Esophagus muscularis mucosa (tissue), 4 donors: ENCODE measurements at regions not wholly inside any gene's neighbourhood (a gene's known extent, or its start where the extent isn't known, plus 50 kb on each side); places are given as distances from the start of the nearest gene placed in this dataset.

Source experiments
- CTCF ChIP-seq, 3 experiments: fragments of 200-600 bp in 2 of 3; fragments of 450-650 bp in 1 of 3; sonication (generic) in 2 of 3; IDR thresholded peaks; one replicate each; pipeline ENCODE4 v1.5.1; 2017 to 2019; ENCODE audit warnings: antibody characterized with exemption in 3 of 3, mild to moderate bottlenecking in 2 of 3, moderate library complexity in 1 of 3
- EP300 ChIP-seq: sonication (generic); formaldehyde crosslinking; IDR thresholded peaks from one replicate; pipeline ENCODE4 v1.6.1; 2017; ENCODE audit warnings: antibody characterized with exemption
- POLR2A ChIP-seq: fragments of 450-650 bp; IDR thresholded peaks from one replicate; pipeline ENCODE4 v1.6.1; 2017; ENCODE audit warnings: antibody characterized with exemption, moderate library complexity, mild to moderate bottlenecking, low read depth
- POLR2AphosphoS5 ChIP-seq, 2 donors: sonication (generic); formaldehyde crosslinking; IDR thresholded peaks; one replicate each; pipeline ENCODE4 v1.6.1; 2017; ENCODE audit warnings: antibody characterized with exemption in 2 of 2

DNA sequence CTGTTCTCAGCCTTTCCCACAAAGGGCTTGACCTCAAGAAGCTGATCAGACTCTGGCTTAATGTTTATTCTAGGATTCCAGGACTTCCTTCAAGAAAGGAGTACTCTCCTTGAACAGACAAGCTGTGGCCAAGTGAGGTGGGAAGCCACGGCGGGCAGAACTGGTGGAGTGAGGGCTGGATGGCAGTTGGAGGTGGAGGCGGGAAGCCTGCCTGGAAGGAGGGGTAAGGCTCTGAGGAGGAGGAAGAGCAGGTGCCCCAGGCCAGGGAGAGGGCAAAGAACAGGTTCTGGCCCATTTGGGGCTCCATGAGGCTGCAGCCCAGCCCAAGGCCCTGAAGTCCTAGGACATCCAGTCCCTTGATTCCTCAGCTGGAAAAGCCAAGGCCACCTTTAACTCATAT, 143.9 kb downstream of the CYP26B1 start:
- TF ChIP-seq CTCF (IDR thresholded peaks at IDR 0.05) = no peak
- no peak for TF ChIP-seq POLR2A
- no peak for TF ChIP-seq POLR2AphosphoS5 (IDR thresholded peaks at IDR 0.05)
- TF ChIP-seq EP300 = no peak
